ENCODE measurements at regions not wholly inside any gene's neighbourhood (a gene's known extent, or its start where the extent isn't known, plus 50 kb on each side); places are given as distances from the start of the nearest gene placed in this dataset.

DNA sequence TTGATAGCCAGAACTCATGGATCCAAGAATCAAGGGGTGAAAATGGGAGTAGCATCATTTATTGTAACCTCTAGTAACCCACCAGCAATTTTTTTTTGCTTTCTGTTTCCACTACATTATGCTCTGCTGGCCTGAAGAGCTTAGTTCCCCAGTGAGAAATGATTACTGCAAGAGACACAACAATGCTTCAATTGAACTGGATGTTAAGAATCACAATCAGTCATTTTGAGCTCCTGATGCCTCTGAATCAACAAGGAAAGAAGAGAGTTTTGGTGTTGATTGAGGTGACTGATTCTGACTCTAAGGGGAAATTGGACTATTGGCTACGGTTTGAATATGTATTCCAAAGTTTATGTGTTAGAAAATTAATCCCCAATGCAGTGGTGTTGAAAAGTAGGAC is 1084.4 kb downstream of the SLITRK1 start:
- DNase-seq (ENCODE audit: low read depth): no peak

DNA sequence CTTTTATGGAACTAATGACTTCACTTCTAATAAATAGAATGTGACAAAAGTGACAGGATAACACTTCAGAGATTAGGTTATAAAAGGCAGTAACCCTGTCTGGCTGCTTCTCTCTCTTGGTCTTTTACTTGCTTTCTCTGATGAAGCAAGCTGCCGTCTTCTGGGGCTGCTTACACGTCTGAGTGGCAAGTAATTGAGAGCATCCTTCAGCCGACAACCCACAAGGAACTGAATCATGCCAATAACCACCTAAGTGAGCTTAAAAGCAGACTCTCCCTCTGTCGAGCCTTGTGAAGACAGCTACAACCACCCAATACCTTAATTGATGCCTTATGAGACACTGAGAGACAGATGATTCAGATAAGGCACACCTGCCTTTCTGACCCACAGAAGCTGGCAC is 1091.2 kb downstream of the SLITRK1 start:
- no peak for DNase-seq (ENCODE audit: low read depth)

- DNase-seq (ENCODE audit: low read depth): no peak
Measured at GRCh38 chr13:82772816-82773215, 1109.5 kb downstream of the SLITRK1 start.

DNA sequence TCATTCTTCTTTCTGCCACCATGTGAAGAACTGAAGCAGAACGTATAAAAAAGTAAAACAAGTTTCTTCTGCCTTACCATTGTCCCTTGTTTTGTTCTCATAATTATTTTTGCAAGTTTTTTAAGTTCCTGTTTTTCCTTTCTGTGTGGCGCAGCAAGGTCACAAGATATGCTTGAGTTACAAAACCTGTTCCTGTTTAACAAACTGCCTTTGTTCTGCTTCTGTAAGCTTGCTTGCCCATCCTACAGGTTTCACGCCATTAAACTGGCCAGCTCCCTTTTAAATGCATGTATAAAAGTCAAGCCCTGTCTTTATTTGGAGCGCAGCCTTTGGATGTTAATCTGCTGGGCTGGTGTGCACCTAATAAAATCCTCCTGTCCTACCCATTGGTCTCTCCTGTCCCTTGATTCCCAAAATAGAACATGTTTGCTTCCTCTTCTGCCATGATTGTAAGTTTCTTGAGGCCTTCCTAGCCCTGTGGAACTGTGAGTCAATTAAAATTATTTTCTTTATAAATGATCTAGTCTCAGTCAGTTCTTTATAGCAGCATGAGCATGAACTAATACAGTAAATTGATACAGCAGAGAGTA is 1115.4 kb downstream of the SLITRK1 start:
- no peak for DNase-seq (ENCODE audit: low read depth)

DNA sequence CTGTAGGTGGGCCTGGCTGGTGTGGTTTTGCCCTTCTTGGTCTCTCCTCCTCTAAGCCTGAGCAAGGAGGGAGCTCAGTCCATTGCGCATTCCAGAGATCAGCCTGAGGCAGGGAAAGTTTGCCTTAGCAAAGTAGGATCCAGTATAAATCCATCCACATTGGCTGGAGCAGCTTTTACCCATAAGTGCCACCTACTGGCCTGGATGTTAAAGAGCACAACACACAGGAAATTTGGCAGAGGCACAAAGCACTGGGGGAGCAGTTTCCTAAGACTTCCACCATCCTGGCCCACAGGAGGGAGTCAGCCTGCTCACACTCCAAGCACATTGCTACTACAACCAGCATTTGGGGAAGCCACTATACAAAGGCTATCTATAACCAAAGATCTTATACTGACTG is 1124.2 kb downstream of the SLITRK1 start:
- no peak for DNase-seq (ENCODE audit: low read depth)

DNA sequence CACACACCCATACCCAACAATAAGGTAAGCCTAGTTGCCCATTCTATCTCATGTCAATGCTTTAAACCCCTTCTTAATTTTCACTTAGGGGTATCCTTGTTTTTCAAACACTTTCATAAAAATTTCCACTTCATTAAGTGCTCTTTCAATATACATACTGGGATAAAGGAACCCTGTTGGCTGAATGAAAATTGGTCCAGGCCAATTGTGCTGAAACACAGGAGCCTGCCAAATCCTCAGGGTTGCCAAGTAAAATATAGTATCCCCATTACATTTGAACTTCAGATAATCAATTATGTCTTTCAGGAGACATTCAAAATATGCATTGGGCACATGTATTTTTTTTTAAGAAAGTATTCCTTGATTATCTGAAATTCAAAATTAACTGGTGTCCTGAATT is 1131.1 kb downstream of the SLITRK1 start:
- no peak for DNase-seq (ENCODE audit: low read depth)

DNA sequence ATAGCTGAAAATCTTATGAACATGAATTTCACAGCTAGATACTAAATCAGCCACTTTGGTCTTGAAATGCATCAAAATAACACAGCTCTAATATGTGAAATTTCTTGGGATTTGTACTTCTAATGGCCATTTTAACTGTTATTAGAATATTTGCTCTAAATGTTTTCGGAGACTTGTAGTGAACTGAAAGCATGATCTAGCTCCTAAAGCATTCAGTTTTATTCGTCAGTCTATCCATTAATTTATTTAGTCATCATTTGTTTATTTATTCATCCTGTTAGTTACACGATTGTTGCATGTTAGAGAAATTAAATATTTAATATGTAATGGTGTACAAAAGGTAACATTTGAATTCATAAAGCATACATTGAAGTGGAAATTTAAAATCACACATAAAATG is 1132.7 kb downstream of the SLITRK1 start:
- no peak for DNase-seq (ENCODE audit: low read depth)

DNA sequence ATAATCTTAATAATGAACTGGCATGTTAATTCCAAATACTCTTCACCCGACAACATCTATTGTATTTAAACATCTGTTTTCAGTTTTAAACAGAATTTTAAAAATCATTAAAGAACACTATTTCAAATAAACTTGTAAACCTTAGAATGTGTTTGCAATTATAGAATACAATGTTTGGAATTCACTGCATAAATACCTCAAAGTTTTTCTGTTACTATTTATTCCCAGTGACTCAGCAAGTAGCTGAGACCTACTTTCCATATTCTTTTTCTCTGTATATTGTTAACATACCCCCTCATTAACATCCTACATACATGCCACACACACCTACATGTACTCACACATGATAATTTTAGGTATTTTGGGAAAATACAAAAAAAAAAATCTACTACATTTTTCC is 1134.3 kb downstream of the SLITRK1 start:
- DNase-seq (ENCODE audit: low read depth): no peak

- DNase-seq (ENCODE audit: low read depth): no peak
Measured at GRCh38 chr13:82747291-82747690, 1135.0 kb downstream of the SLITRK1 start.

- DNase-seq (ENCODE audit: low read depth): no peak
Measured at GRCh38 chr13:82740442-82740841, 1141.8 kb downstream of the SLITRK1 start.

DNA sequence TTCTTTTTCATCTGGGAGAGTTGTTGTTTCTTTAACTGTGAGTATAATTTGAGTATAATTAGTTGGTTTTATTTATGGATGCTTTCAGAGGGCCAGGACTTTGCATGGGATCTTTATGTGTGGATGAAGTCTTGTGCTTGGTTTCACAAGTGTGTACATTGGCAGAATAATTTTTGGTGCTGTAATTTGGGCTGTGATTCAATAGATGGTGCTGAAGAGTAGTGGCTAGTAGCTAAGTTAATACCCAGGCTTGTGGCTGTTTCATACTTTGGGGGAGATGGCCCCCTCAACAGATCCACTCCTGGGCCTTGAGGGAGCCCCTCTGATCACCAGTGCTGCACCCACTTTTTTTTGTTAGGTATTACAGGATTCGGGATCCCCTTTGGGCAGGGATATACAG is 1142.4 kb downstream of the SLITRK1 start:
- no peak for DNase-seq (ENCODE audit: low read depth)

GRCh38 chr13:82729401-82729800 is 1152.9 kb downstream of the SLITRK1 start:
- DNase-seq (ENCODE audit: low read depth): no peak

DNA sequence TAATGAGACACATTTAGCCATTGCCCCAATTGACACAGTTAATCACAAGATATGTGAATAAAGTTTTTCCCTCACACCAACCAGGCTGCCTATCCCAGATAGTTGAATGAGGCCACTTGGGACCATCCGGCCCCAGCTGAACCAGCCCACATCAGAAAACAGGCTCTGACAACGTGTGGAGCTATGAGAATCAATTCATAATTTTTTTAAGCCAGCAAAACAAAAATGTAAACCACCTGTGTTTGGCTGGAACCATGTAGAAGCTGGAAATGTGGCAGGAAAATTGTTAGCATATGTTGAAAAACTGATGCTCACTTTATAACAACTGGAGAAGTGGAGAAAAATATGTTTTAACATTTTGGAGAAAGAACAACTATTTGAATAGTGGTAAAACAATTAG is 1161.3 kb downstream of the SLITRK1 start:
- DNase-seq (ENCODE audit: low read depth): no peak

DNA sequence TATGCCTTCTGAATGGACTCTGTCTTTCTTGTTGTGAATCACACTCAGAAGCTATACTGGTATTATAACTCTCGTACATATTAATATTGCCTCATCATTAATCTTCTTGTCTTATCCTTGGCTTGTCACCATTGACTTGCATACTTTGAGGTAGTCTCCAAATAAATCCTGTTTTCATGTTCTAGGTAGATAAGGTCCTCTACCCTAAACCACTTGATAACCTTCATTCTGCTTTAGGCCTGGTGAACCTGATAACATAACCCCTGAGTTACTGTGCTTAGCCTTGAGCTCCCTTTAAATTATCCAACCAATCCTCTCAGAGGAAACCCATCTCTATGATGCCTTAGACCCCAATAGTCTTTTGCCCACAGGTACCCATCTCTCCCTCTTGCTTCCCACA is 1162.3 kb downstream of the SLITRK1 start:
- no peak for DNase-seq (ENCODE audit: low read depth)

DNA sequence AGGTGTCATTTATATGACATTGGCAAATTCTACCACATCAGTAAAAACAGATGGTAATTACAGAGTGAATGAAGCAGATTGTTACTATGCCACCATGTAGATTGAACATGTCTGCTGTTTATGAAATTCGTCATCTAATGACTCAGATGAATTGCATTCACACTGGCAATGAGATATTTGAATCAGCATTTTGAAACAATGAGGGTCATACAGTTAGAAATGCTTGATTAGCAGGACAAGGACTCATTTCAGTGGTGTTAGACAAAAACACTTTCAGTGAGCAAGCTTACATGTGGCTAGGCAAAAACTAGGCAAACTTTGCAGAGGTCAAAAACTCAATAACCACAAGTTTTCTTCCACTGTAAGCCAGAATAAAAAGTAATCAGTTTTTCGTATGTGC is 1165.0 kb downstream of the SLITRK1 start:
- no peak for DNase-seq (ENCODE audit: low read depth)

DNA sequence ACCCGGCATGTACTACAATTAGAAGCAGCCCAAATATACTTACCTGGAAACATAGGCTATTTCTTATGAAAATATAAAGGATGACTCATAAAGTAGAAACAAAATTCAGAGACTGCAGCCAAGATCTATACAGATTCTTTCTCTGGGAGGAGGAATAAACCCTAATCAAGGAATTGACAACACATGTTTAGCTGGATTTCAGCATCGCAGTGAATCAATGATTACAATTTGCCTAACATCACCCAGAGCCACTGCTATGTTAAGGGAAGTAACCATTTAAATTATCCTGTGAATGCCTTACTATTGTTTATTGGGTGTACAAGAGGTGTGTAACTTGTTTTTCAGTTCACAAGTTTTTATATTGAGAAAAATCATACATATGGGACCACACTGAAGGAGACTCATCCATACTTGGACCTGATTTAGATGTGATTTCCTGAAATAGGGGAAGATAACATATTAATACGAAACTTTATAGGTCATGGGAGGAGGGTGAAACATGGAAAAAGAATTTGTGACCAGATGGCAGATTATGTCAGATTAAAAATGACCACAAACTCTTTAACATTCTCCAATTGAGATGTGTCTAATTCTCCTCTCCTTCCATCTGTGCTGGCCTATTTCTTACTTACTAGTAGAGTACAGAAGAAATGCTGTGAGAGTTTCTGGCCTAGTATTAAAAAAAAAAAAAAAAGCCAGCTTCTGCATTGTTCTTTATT is 1168.4 kb downstream of the SLITRK1 start:
- no peak for DNase-seq (ENCODE audit: low read depth)

GRCh38 chr13:82702513-82702912 is 1179.8 kb downstream of the SLITRK1 start:
- DNase-seq (ENCODE audit: low read depth): no peak

DNA sequence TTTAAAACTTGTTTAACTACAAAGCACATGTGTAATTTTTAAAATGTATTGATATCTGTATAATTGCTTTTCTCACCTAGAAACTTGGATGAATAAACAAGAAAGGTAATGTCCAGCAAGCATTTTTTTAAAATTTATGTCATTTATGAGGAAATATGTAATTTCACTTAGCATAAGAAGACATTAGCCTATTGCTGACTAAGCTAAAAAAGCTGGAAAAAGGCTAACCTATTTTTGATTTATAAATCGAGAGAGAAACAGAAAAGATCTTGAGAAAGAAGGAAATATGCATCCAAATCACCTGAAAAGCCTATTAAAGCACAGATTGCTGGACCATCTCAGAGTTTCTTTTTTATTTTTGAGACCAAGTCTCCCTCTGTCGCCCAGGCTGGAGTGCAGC is 1181.3 kb downstream of the SLITRK1 start:
- DNase-seq (ENCODE audit: low read depth): no peak

DNA sequence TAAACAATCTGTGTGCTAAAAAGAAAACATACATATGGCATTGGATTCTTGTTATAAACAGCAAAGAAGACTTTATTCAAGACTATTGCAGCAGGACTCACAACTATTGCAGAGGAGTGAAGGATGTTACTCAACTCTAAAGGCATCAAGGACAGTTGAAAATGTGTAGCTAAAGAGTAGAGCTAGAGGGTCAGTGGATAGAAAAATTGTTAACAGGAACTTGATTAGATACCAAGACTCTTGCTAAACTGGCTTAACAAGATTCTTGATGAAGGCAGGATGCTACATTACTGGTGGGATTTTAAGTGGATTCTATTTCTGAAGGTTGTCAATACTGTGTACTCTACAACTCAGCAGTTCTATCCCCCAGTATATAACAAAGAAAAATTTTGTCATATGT is 1183.3 kb downstream of the SLITRK1 start:
- no peak for DNase-seq (ENCODE audit: low read depth)

DNA sequence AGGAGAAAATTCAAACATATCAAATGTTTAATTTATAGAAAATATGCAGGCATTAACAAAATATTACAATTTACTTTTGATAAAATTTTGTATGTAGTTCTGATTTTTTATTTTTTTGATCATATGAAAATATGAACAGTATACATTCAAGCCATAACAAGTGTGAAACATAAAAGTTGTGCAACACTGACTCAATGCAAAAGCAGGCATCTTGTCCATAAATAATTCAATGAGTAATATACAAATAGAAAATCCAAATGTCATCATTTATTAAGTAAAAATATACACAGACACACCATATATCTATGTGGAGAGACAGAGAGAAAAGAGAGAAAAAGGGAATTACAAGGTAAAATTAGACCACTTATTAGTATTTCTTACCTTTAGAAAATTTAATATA is 1183.9 kb downstream of the SLITRK1 start:
- no peak for DNase-seq (ENCODE audit: low read depth)

DNA sequence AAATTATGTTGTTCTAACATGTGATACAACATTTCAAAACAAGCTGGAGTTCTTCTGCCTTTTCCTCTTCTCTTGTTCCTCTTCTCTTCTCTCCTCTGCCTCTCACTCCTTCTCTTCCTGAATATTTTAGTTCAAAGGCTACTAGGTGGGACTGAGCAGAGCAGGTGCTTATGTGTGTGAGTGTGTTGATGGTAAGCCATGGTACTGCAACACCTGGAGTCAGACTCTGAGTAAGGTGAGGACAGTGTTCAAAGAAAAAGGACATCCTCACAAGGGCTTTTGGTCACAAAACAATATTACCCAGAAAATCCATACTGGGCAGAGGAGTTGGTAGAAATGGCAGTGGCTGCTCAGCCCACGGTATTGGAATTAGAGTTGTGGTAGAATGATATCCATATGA is 1188.7 kb downstream of the SLITRK1 start:
- DNase-seq (ENCODE audit: low read depth): no peak

- no peak for DNase-seq (ENCODE audit: low read depth)
Measured at GRCh38 chr13:82688400-82688994, 1193.8 kb downstream of the SLITRK1 start.

- no peak for DNase-seq (ENCODE audit: low read depth)
Measured at GRCh38 chr13:82687884-82688283, 1194.4 kb downstream of the SLITRK1 start.

DNA sequence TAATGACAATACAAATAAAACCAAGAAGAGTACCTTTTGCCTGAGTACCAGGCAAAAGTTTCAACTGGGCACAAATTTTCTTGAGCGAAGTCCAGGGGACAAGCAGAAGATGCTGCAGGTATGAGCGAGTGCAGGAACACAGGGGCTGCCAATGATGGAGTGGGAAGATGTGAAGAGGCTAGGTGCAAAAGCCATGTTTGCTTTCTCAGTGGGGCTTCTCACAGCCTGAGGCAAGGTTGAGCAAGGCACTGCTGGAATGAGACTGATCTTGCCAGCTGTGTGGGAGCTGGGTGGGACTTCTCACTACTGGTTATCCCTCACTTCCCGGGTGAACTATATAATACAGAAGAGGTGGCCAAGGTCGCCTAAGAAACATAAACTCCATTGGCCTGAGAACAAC is 1200.7 kb downstream of the SLITRK1 start:
- no peak for DNase-seq (ENCODE audit: low read depth)
